ENCODE measurements at regions not wholly inside any gene's neighbourhood (a gene's known extent, or its start where the extent isn't known, plus 50 kb on each side); places are given as distances from the start of the nearest gene placed in this dataset.

DNA sequence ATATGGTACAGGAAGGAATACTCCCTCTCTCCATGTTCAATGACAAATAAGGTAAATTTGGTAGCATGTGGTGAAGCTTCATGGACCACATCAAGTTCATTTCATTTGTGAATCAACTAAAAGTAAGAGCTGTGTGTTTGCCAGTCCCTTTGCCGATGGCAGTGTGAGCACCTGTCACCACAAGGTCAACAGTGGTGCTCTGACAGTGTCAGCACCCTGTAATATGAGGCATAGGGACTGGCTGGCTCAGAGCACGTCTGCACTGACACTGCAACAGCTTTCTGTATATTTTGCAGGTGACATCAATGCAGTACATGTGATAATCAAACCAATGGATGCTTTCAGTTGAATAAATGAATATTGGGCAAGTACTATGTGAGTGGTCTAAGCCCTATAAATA is 852.4 kb downstream of the TUSC7 start:
- DNase-seq (no peak), ATAC-seq (no peak)

GRCh38 chr3:117563063-117563462 is 853.5 kb downstream of the TUSC7 start:
- no peak for ATAC-seq
- DNase-seq, result no peak

GRCh38 chr3:117565777-117566176 is 856.2 kb downstream of the TUSC7 start:
- DNase-seq, result no peak
- ATAC-seq, result no peak

DNA sequence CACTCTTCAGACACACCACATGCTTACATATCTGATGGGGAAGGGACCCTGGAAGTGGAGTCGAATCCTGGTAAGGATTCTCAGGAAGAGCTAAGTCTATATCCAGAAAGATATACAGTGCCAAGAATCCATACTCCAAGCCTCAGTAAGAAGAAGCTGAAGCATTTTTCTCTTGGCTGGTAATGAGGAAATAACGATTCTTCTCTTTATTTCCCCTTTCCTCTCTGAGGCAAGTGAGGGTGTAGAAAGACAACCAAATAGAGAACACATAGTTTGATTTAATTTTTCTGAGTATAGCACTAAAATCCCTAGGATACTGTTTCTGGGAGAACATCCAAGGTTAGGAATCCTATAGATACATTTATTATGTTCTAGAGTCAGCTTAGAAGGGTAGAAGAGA is 857.3 kb downstream of the TUSC7 start:
- DNase-seq (no peak), ATAC-seq (no peak)

GRCh38 chr3:117567382-117567781 is 857.8 kb downstream of the TUSC7 start:
- DNase-seq, result no peak
- ATAC-seq, result no peak

GRCh38 chr3:117567906-117568305 is 858.3 kb downstream of the TUSC7 start:
- DNase-seq, result no peak

DNA sequence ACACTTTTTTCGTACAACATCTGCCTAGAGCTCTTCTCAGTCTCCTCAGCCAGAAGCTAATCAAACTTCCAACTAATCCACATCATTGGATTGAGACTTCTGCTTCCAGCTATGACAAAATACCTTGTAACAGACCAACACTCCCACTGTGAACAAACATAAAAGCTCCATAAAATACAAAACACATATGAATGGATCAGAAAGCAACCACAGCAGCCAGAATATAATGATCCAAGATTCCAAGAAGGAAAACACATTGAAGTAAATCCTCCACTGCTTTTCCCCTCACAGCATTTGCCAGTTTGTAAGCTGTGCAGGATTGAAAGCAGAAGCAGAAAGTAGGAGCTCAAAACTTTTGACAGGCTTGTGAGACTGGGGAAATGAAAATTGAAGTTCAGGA is 863.2 kb downstream of the TUSC7 start:
- DNase-seq (no peak), ATAC-seq (no peak)

More at GRCh38 chr3:117567906-117568305, 858.3 kb downstream of the TUSC7 start:
- no peak for ATAC-seq

- no peak for DNase-seq
- ATAC-seq, result no peak
Observed at GRCh38 chr3:117580806-117581205, 871.2 kb downstream of the TUSC7 start.

GRCh38 chr3:117586161-117586560 is 876.6 kb downstream of the TUSC7 start:
- no peak for DNase-seq
- ATAC-seq, result no peak

- DNase-seq (no peak), ATAC-seq (no peak)
Observed at GRCh38 chr3:117587416-117587815, 877.8 kb downstream of the TUSC7 start.

GRCh38 chr3:117589454-117589853 is 879.9 kb downstream of the TUSC7 start:
- ATAC-seq (no peak), DNase-seq (no peak)

GRCh38 chr3:117595615-117596014 is 886.0 kb downstream of the TUSC7 start:
- DNase-seq (no peak), ATAC-seq (no peak)

DNA sequence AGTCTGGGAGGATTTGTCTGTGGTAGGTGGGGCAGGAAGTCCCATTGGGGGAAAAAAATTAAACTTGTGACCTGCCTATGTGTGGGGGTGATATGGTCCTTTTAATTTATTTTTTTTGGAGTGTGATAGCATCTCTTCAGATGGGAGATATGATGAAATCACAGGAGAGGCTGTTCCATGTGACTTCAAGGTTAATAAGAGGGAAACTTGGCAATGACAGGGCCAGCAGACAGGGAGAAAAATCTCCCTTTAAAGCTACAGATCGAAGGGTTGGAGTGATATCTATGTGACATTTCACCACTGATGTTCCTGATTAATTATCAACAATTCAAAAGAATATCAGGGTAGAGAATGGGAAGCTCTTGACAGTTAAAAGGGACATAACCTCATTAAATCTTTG is 886.9 kb downstream of the TUSC7 start:
- ATAC-seq (no peak), DNase-seq (no peak)

GRCh38 chr3:117597865-117598264 is 888.3 kb downstream of the TUSC7 start:
- no peak for ATAC-seq
- no peak for DNase-seq

- ATAC-seq, result no peak
- DNase-seq, result no peak
Observed at GRCh38 chr3:117600112-117600511, 890.5 kb downstream of the TUSC7 start.

DNA sequence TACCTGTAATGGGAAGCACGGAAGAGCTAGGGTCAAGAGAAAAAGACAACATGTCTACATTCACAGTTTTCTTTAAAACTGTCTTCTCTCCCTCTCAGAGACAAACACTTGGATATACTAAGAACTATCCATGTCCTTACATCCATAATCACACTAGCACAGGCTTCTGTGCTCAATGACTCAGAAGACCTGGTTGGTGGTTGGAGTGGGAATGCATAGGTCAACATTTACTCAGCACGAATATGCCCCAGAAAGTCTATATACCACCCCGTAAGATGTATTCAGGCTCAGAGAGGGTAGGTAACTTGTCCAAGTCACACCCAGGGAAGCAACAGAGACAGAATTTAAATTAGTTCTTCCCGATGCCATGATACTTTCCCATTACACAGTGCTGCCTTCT is 891.1 kb downstream of the TUSC7 start:
- no peak for ATAC-seq
- no peak for DNase-seq

- ATAC-seq, result no peak
- DNase-seq, result no peak
Observed at GRCh38 chr3:117602058-117602644, 892.6 kb downstream of the TUSC7 start.

DNA sequence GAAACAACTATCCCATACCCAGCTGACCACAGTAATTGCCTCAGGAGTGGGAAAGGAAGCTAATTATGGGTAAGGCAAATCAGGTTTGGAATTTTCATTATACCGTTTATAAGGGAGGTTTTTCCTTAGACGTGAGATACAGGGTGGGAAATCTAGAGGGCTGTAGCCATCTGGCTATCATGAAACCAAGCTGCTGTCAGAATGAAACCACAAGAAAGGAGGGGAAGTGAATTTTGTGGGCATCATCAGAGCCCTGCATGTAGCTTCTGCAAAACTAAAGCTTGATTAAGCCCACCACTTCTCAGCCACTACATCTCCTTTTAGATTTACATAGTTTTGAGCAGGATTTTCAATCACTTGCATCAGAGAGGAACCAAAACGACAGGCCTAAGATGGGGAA is 893.5 kb downstream of the TUSC7 start:
- DNase-seq (no peak), ATAC-seq (no peak)

- DNase-seq (no peak), ATAC-seq (no peak)
Observed at GRCh38 chr3:117606866-117607265, 897.3 kb downstream of the TUSC7 start.

- no peak for ATAC-seq
- DNase-seq, result no peak
Observed at GRCh38 chr3:117609330-117609729, 899.8 kb downstream of the TUSC7 start.

- DNase-seq (no peak), ATAC-seq (no peak)
Observed at GRCh38 chr3:117610156-117610555, 900.6 kb downstream of the TUSC7 start.

- ATAC-seq (no peak), DNase-seq (no peak)
Observed at GRCh38 chr3:117611211-117611610, 901.6 kb downstream of the TUSC7 start.

DNA sequence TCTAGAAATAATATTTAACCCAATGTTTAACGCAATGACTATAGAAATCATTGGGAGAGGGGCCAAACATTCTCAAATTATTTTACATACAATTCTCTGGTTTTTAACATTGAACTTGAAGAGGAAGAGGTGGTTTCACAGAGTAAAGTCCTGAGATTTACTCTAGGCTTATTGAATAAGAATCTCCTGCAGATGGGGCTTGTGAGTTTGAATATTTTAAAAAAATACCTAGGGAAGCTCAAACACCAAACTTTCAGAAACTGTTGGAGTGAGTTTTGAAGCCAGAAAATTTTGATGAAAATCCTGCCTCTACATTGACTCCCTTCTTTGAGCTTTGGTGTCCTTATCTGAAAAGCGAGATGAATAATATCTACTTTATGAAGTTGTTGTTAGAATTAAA is 906.6 kb downstream of the TUSC7 start:
- DNase-seq (no peak), ATAC-seq (no peak)

DNA sequence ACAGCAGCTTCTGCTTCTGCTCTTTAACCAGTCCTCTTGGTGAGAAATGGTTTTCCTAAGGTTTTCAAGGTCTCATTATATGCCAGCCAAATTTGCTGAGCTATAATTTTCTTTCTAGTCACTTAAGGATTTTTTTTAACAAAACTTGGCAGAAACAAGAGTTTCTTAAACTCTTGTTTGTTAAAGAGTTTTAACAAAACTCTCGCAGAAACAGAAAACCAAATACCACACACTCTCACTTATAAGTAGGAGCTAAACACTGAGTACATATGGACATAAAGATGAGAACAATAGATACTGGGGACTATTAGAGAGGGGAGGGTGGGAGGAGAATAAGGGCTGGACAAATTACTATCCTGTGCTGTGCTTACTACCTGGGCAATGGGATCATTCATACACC is 908.3 kb downstream of the TUSC7 start:
- DNase-seq (no peak), ATAC-seq (no peak)

GRCh38 chr3:117618462-117618861 is 908.9 kb downstream of the TUSC7 start:
- DNase-seq (no peak), ATAC-seq (no peak)
